ENCODE measurements at regions not wholly inside any gene's neighbourhood (a gene's known extent, or its start where the extent isn't known, plus 50 kb on each side); places are given as distances from the start of the nearest gene placed in this dataset.

GRCh38 chr11:86885311-86885710 is 69.9 kb downstream of the FZD4 start:
- H3K9me3 ChIP-seq (ENCODE audit: control insufficient read depth, insufficient read depth, low read length) = no peaks in the 10 kb centered on the region
- no peaks in the 10 kb centered on the region for H3K4me1 ChIP-seq (ENCODE audit: control insufficient read depth, insufficient read depth, low read length)
- no peak overlapping the region for H3K4me3 ChIP-seq (ENCODE audit: low read length)
- H3K36me3 ChIP-seq (ENCODE audit: control insufficient read depth, insufficient read depth, low read length) = no peaks in the 10 kb centered on the region
- no peak for DNase-seq (ENCODE audit: low read depth, low spot score)
- no peak overlapping the region for H3K27ac ChIP-seq (ENCODE audit: low read length)
- WGBS (ENCODE audit: insufficient coverage, insufficient read length) = no CpG with 5 or more reads among the region's 3 CpGs
- H3K27me3 ChIP-seq (ENCODE audit: control insufficient read depth, insufficient read depth, low read length) = no peaks in the 10 kb centered on the region

- no peaks in the 10 kb centered on the region for H3K4me1 ChIP-seq (ENCODE audit: control insufficient read depth, insufficient read depth, low read length)
- H3K4me3 ChIP-seq (ENCODE audit: low read length) = no peak overlapping the region
- no peak overlapping the region for H3K27ac ChIP-seq (ENCODE audit: low read length)
- H3K36me3 ChIP-seq (ENCODE audit: control insufficient read depth, insufficient read depth, low read length) = no peaks in the 10 kb centered on the region
- DNase-seq (ENCODE audit: low read depth, low spot score) = no peak
- WGBS (ENCODE audit: insufficient coverage, insufficient read length) = no CpG with 5 or more reads among the region's 5 CpGs
- H3K27me3 ChIP-seq (ENCODE audit: control insufficient read depth, insufficient read depth, low read length) = no peaks in the 10 kb centered on the region
- H3K9me3 ChIP-seq (ENCODE audit: control insufficient read depth, insufficient read depth, low read length) = no peaks in the 10 kb centered on the region
Observed at GRCh38 chr11:86888164-86889000, 66.8 kb downstream of the FZD4 start.

- DNase-seq (ENCODE audit: low read depth, low spot score) = no peak
- H3K4me3 ChIP-seq (ENCODE audit: low read length) = no peak overlapping the region
- H3K27me3 ChIP-seq (ENCODE audit: control insufficient read depth, insufficient read depth, low read length) = no peaks in the 10 kb centered on the region
- no peaks in the 10 kb centered on the region for H3K9me3 ChIP-seq (ENCODE audit: control insufficient read depth, insufficient read depth, low read length)
- no peak overlapping the region for H3K27ac ChIP-seq (ENCODE audit: low read length)
- no peaks in the 10 kb centered on the region for H3K36me3 ChIP-seq (ENCODE audit: control insufficient read depth, insufficient read depth, low read length)
- no CpG with 5 or more reads among the region's 1 CpG for WGBS (ENCODE audit: insufficient coverage, insufficient read length)
- H3K4me1 ChIP-seq (ENCODE audit: control insufficient read depth, insufficient read depth, low read length) = no peaks in the 10 kb centered on the region
Observed at GRCh38 chr11:86889001-86889341, 66.2 kb downstream of the FZD4 start.

- WGBS (ENCODE audit: insufficient coverage, insufficient read length) = no CpG with 5 or more reads among the region's 2 CpGs
Observed at GRCh38 chr11:86891036-86891435, 64.2 kb downstream of the FZD4 start.

GRCh38 chr11:86893235-86893634 is 62.0 kb downstream of the FZD4 start:
- H3K9me3 ChIP-seq (ENCODE audit: control insufficient read depth, insufficient read depth, low read length) = no peaks in the 10 kb centered on the region
- WGBS (ENCODE audit: insufficient coverage, insufficient read length) = no CpG with 5 or more reads among the region's 3 CpGs
- H3K36me3 ChIP-seq (ENCODE audit: control insufficient read depth, insufficient read depth, low read length) = no peaks in the 10 kb centered on the region
- no peaks in the 10 kb centered on the region for H3K27me3 ChIP-seq (ENCODE audit: control insufficient read depth, insufficient read depth, low read length)
- H3K4me1 ChIP-seq (ENCODE audit: control insufficient read depth, insufficient read depth, low read length) = no peaks in the 10 kb centered on the region
- H3K4me3 ChIP-seq (ENCODE audit: low read length) = no peak overlapping the region
- no peak for DNase-seq (ENCODE audit: low read depth, low spot score)
- H3K27ac ChIP-seq (ENCODE audit: low read length) = no peak overlapping the region

More at GRCh38 chr11:86891036-86891435, 64.2 kb downstream of the FZD4 start:
- H3K36me3 ChIP-seq (ENCODE audit: control insufficient read depth, insufficient read depth, low read length) = no peaks in the 10 kb centered on the region
- no peak for DNase-seq (ENCODE audit: low read depth, low spot score)
- H3K9me3 ChIP-seq (ENCODE audit: control insufficient read depth, insufficient read depth, low read length) = no peaks in the 10 kb centered on the region
- no peaks in the 10 kb centered on the region for H3K4me1 ChIP-seq (ENCODE audit: control insufficient read depth, insufficient read depth, low read length)
- H3K27me3 ChIP-seq (ENCODE audit: control insufficient read depth, insufficient read depth, low read length) = no peaks in the 10 kb centered on the region
- no peak overlapping the region for H3K27ac ChIP-seq (ENCODE audit: low read length)
- no peak overlapping the region for H3K4me3 ChIP-seq (ENCODE audit: low read length)
